ENCODE measurements at regions not wholly inside any gene's neighbourhood (a gene's known extent, or its start where the extent isn't known, plus 50 kb on each side); places are given as distances from the start of the nearest gene placed in this dataset.

- TF ChIP-seq POLR2A (IDR thresholded peaks at IDR 0.05; ENCODE audit: low read depth, low read length) (no peak), TAF1 (IDR thresholded peaks at IDR 0.05; ENCODE audit: borderline replicate concordance, low read depth, low read length) (no peak)
Measured at GRCh38 chr17:6011206-6011605, 59.0 kb upstream of the WSCD1 start.

Data from GM12892 (cell line).